Heart right ventricle (tissue), 16 donors: ENCODE measurements at regions not wholly inside any gene's neighbourhood (a gene's known extent, or its start where the extent isn't known, plus 50 kb on each side); places are given as distances from the start of the nearest gene placed in this dataset.
A peak's percentile ranks its signal among the peaks of the same experiment; 100 is the strongest.

Source experiments
- ATAC-seq, 8 donors: fragments of 200-7000 bp; cut with Tn5 transposase; one replicate each; pipeline ENCODE4 v1.9.1; 2020; ENCODE audit warnings: mild to moderate bottlenecking in 8 of 8, moderate library complexity in 8 of 8, moderate number of reproducible peaks in 1 of 8
- DNase-seq, 2 donors: peaks; one replicate each; pipeline ENCODE4 v3.0.0-alpha.2; 2020
- H3K27ac ChIP-seq, 10 donors: fragments of 200-600 bp; sonication (generic) in 2 of 10; one replicate each; pipeline versions ENCODE4 v1.5.0 to v1.8.0; 2020 to 2022; ENCODE audit warnings: mild to moderate bottlenecking in 3 of 10
- H3K27me3 ChIP-seq, 7 donors: fragments of 200-600 bp; one replicate each; pipeline ENCODE4 v1.8.0; 2021 to 2022; ENCODE audit warnings: mild to moderate bottlenecking in 2 of 7
- H3K36me3 ChIP-seq, 9 donors: fragments of 200-600 bp; sonication (generic) in 1 of 9; one replicate each; pipeline versions ENCODE4 v1.5.0 to v1.8.0; 2020 to 2022; ENCODE audit warnings: mild to moderate bottlenecking in 2 of 9
- H3K4me1 ChIP-seq, 9 donors: fragments of 200-600 bp; sonication (generic) in 1 of 9; one replicate each; pipeline versions ENCODE4 v1.5.0 to v1.8.0; 2020 to 2022; ENCODE audit warnings: mild to moderate bottlenecking in 4 of 9
- H3K4me3 ChIP-seq, 10 donors: fragments of 200-600 bp; sonication (generic) in 2 of 10; one replicate each; pipeline versions ENCODE4 v1.5.0 to v1.8.0; 2020 to 2022; ENCODE audit warnings: mild to moderate bottlenecking in 7 of 10, moderate library complexity in 2 of 10
- H3K9me3 ChIP-seq, 11 donors: fragments of 200-600 bp in 10 of 11; sonication (generic) in 2 of 11; one replicate each; pipeline versions ENCODE4 v1.5.0 to v1.8.0; 2013 to 2022; ENCODE audit warnings: mild to moderate bottlenecking in 2 of 11, control low read depth in 1 of 11, moderate library complexity in 1 of 11
- CTCF ChIP-seq, 9 donors: fragments of 200-600 bp; sonication (generic) in 2 of 9; IDR thresholded peaks; one replicate each; pipeline versions ENCODE4 v1.5.0 to v1.8.0; 2021 to 2022; ENCODE audit warnings: antibody characterized with exemption in 9 of 9, mild to moderate bottlenecking in 5 of 9, moderate library complexity in 1 of 9
- WGBS, 2 donors: extraction: QIAGEN DNeasy Blood & Tissue Kit; methylation state at CpG; one replicate each; pipeline ENCODE4 v1.1.7; 2013; ENCODE audit warnings: inconsistent platforms in 1 of 2; 5-methylcytosine and 5-hydroxymethylcytosine counted together
- intact Hi-C, 10 donors: fragments of 100-400 bp; cut with DNase I; formaldehyde crosslinking; loops; one replicate each; pipeline versions ENCODE4 v1.11.1 to v1.14.2; 2022
- donor health status: Arrhythmogenic right ventricular cardiomyopathy.
- donor health status: ischemic (EF 13 %, LVEDD 7.1; RV severe dilation, severe dysfunction).
- donor health status: healthy with polysubstance abuse.
- donor health status: DM: no; HTN: yes; CAD: no.
- donor health status: DM: no; HTN: no; CAD: no.
- donor health status: ischemic (EF 25% LVEDD 6.9; RV normal size, moderate dysfunction).
- donor health status: ischemic (EF 25% LVEDD 5.7; RV mildly dilated, moderate dysfunction).
- donor health status: healthy.
- donor health status: DM: yes; HTN: yes; CAD: no.
- donor health status: Ischemic cardiomyopathy.
- donor health status: ischemic (EF 35%, LVEDD 5.7; RV mildly dilated, moderate dysfunction).
- donor health status: nonischemic (EF 11% LVEDD 7.7; RV severe dilation, severe dysfunction).
- donor health status: DM: yes; HTN: yes; CAD: no.
- donor health status: PGD.
- donor health status: ischemic (EF 29% LVEDD 5.4; RV normal size, mild dysfunction).
- donor health status: nonischemic (EF 23%, LVEDD 6.1; RV moderate dilation, normal function).

- DNase-seq = no peak
- H3K9me3 ChIP-seq = no peaks in the 10 kb centered on the region
- H3K4me1 ChIP-seq = no peaks in the 10 kb centered on the region
- no peaks in the 10 kb centered on the region for H3K36me3 ChIP-seq
- no peak overlapping the region for H3K4me3 ChIP-seq
- no peak for ATAC-seq
- intact Hi-C loops = no loop called here
- no peak overlapping the region for H3K27ac ChIP-seq
- TF ChIP-seq CTCF (IDR thresholded peaks at IDR 0.05) = no peak
- no peaks in the 10 kb centered on the region for H3K27me3 ChIP-seq
Measured at GRCh38 chr13:34290661-34291060, 472.7 kb downstream of the RFC3 start.

- no peaks in the 10 kb centered on the region for H3K9me3 ChIP-seq
- intact Hi-C loops = no loop called here
- peak overlapping the region in 4 of 10 donors; percentile 5 to 27 (median 22) for H3K4me3 ChIP-seq
- no peaks in the 10 kb centered on the region for H3K27me3 ChIP-seq
- ATAC-seq (peak in 7 of 8 donors; percentile 70 to 89 (median 80)), DNase-seq (peak; percentile 9 to 13)
- H3K27ac ChIP-seq = peak overlapping the region in 5 of 10 donors; percentile 18 to 65 (median 40)
- no peak for TF ChIP-seq CTCF (IDR thresholded peaks at IDR 0.05)
- H3K4me1 ChIP-seq = no peaks in the 10 kb centered on the region
- 30 to 33% methylated on average over 5 of the region's 5 CpGs for WGBS, 2 donors
- no peaks in the 10 kb centered on the region for H3K36me3 ChIP-seq
Measured at GRCh38 chr13:34294483-34295129, 476.7 kb downstream of the RFC3 start.

GRCh38 chr13:34300559-34300958 lies 482.6 kb downstream of the RFC3 start:
- intact Hi-C loops = no loop called here
- Histone ChIP-seq H3K27me3 (no peaks in the 10 kb centered on the region), H3K36me3 (no peaks in the 10 kb centered on the region), H3K4me1 (peaks cover 0 to 8% (median 0%) of the 10 kb centered on the region in 9 donors), H3K27ac (no peak overlapping the region), H3K4me3 (no peak overlapping the region), H3K9me3 (peaks cover 0 to 25% (median 7%) of the 10 kb centered on the region in 11 donors)
- DNase-seq = no peak
- TF ChIP-seq CTCF (IDR thresholded peaks at IDR 0.05) = no peak
- no peak for ATAC-seq
- 42 to 67% methylated on average over 1 of the region's 1 CpG for WGBS, 2 donors

GRCh38 chr13:34302596-34302995 lies 484.6 kb downstream of the RFC3 start:
- Histone ChIP-seq H3K36me3 (no peaks in the 10 kb centered on the region), H3K4me3 (no peak overlapping the region), H3K9me3 (peaks cover 0 to 25% (median 7%) of the 10 kb centered on the region in 11 donors), H3K27me3 (no peaks in the 10 kb centered on the region), H3K4me1 (peaks cover 0 to 8% (median 0%) of the 10 kb centered on the region in 9 donors), H3K27ac (no peak overlapping the region)
- TF ChIP-seq CTCF (IDR thresholded peaks at IDR 0.05) = no peak
- no peak for DNase-seq
- intact Hi-C loops = no loop called here
- no peak for ATAC-seq
